LNCaP clone FGC (cell line): ENCODE measurements at regions not wholly inside any gene's neighbourhood (a gene's known extent, or its start where the extent isn't known, plus 50 kb on each side); places are given as distances from the start of the nearest gene placed in this dataset.

Source experiments
- DNase-seq: peaks from one replicate; pipeline ENCODE4 v3.0.0-alpha.2; 2011; ENCODE audit warnings: low read depth
- H3K4me3 ChIP-seq: 2 replicates; pipeline ENCODE4 v1.5.1; 2011; ENCODE audit warnings: mild to moderate bottlenecking, low read depth, low read length, control low read depth
- CTCF ChIP-seq: IDR thresholded peaks from 2 replicates; pipeline ENCODE4 v1.5.1; 2012; ENCODE audit warnings: mild to moderate bottlenecking; ENCODE audit not compliant: control insufficient read depth, insufficient read depth; ENCODE audit errors: extremely low read depth

GRCh38 chr16:6103561-6103960 is 1006.0 kb upstream of the EEF2KMT start:
- H3K4me3 ChIP-seq, result no peak overlapping the region
- no peak for DNase-seq
- no peak for TF ChIP-seq CTCF

GRCh38 chr16:6099102-6099501 is 1001.5 kb upstream of the EEF2KMT start:
- no peak for TF ChIP-seq CTCF
- no peak for DNase-seq
- H3K4me3 ChIP-seq, result no peak overlapping the region

GRCh38 chr16:6096931-6097670 is 999.5 kb upstream of the EEF2KMT start:
- no peak for TF ChIP-seq CTCF
- no peak for DNase-seq
- H3K4me3 ChIP-seq, result no peak overlapping the region

GRCh38 chr16:6095414-6095813 is 997.8 kb upstream of the EEF2KMT start:
- DNase-seq, result no peak
- TF ChIP-seq CTCF, result no peak

GRCh38 chr16:6091021-6091420 is 993.4 kb upstream of the EEF2KMT start:
- H3K4me3 ChIP-seq, result no peak overlapping the region
- no peak for TF ChIP-seq CTCF
- DNase-seq, result no peak

More at GRCh38 chr16:6095414-6095813, 997.8 kb upstream of the EEF2KMT start:
- H3K4me3 ChIP-seq, result no peak overlapping the region

GRCh38 chr16:6081320-6081976 is 983.9 kb upstream of the EEF2KMT start:
- no peak for DNase-seq
- TF ChIP-seq CTCF, result peak; percentile 76

More at GRCh38 chr16:6081320-6081976, 983.9 kb upstream of the EEF2KMT start:
- H3K4me3 ChIP-seq, result no peak overlapping the region
